H1 (cell line): ENCODE measurements at regions not wholly inside any gene's neighbourhood (a gene's known extent, or its start where the extent isn't known, plus 50 kb on each side); places are given as distances from the start of the nearest gene placed in this dataset.

Experiments used
- CTCF ChIA-PET: fragments of 300-600 bp; sonication (Branson Sonifier 250); formaldehyde crosslinking; loops from one replicate; lab custom pipeline; 2021; ENCODE audit not compliant: partially characterized antibody; lab: Charles Lee
- POLR2A ChIA-PET: fragments of 300-600 bp; sonication (Branson Sonifier 250); formaldehyde crosslinking; loops from one replicate; lab custom pipeline; 2021; ENCODE audit warnings: inconsistent platforms; ENCODE audit not compliant: partially characterized antibody; lab: Charles Lee
- DNase-seq, 2 experiments: peaks; one replicate each; pipeline versions ENCODE4 v3.0.0 to v3.0.0-alpha.2; 2010 to 2022; ENCODE audit warnings: low spot score in 2 of 2, low read depth in 1 of 2, mixed read lengths in 1 of 2
- FAIRE-seq: peaks from 2 replicates; lab custom pipeline; 2011; peaks lifted over from hg19 to GRCh38; lab: Jason Lieb, UNC
- H2AFZ ChIP-seq: 2 replicates; pipeline ENCODE4 v1.8.1; 2012; ENCODE audit warnings: low read length, inconsistent platforms
- H2AK5ac ChIP-seq: 2 replicates; pipeline ENCODE4 v1.6.1; 2013; ENCODE audit warnings: low read depth, low read length
- H2BK120ac ChIP-seq: replicated peaks from 2 replicates; pipeline ENCODE3; 2013; ENCODE audit warnings: low read depth, low read length, inconsistent platforms
- H2BK12ac ChIP-seq: 2 replicates; pipeline ENCODE4 v1.6.1; 2013; ENCODE audit warnings: low read depth, low read length
- H2BK15ac ChIP-seq: 2 replicates; pipeline ENCODE4 v1.6.1; 2013; ENCODE audit warnings: low read length
- H2BK20ac ChIP-seq: 2 replicates; pipeline ENCODE4 v1.6.1; 2013; ENCODE audit warnings: low read length
- H2BK5ac ChIP-seq: 2 replicates; pipeline ENCODE4 v1.6.1; 2013; ENCODE audit warnings: low read depth, low read length
- H3K14ac ChIP-seq: 2 replicates; pipeline ENCODE4 v1.6.1; 2013; ENCODE audit warnings: inconsistent platforms; ENCODE audit not compliant: insufficient read length
- H3K18ac ChIP-seq: 2 replicates; pipeline ENCODE4 v1.6.1; 2013; ENCODE audit warnings: low read length; ENCODE audit errors: extremely low read depth
- H3K23ac ChIP-seq: 2 replicates; pipeline ENCODE4 v1.6.1; 2013; ENCODE audit warnings: inconsistent platforms; ENCODE audit not compliant: insufficient read length
- H3K23me2 ChIP-seq: 2 replicates; pipeline ENCODE4 v1.6.1; 2013; ENCODE audit warnings: low read depth, low read length
- H3K27ac ChIP-seq: 2 replicates; pipeline ENCODE4 v1.6.1; 2011; ENCODE audit warnings: low read depth, low read length, inconsistent platforms
- H3K27me3 ChIP-seq, 4 experiments: replicated peaks in 1 of 4; 1 replicate in 1 of 4; 2 replicates in 3 of 4; pipeline versions ENCODE4 v1.6.1 to v1.8.1; 2011 to 2013; ENCODE audit warnings: low read length in 3 of 4, mild to moderate bottlenecking in 3 of 4, inconsistent platforms in 2 of 4, mixed read lengths in 2 of 4, moderate library complexity in 1 of 4; ENCODE audit not compliant: control insufficient read depth in 3 of 4, insufficient read depth in 3 of 4; ENCODE audit errors: extremely low read depth in 1 of 4
- H3K36me3 ChIP-seq, 4 experiments: 2 replicates each; pipeline versions ENCODE4 v1.6.1 to v1.8.1; 2011 to 2013; ENCODE audit warnings: mild to moderate bottlenecking in 4 of 4, low read length in 3 of 4, moderate library complexity in 2 of 4, control low read depth in 1 of 4, inconsistent platforms in 1 of 4; ENCODE audit not compliant: insufficient read depth in 4 of 4, control insufficient read depth in 2 of 4
- H3K4ac ChIP-seq: replicated peaks from 2 replicates; pipeline ENCODE3; 2013; ENCODE audit warnings: low read length, low read depth, mixed read lengths, inconsistent platforms; ENCODE audit not compliant: insufficient read length
- H3K4me1 ChIP-seq, 4 experiments: replicated peaks in 1 of 4; 1 replicate in 1 of 4; 2 replicates in 3 of 4; pipeline versions ENCODE4 v1.6.1 to v1.8.1; 2011 to 2013; ENCODE audit warnings: low read length in 3 of 4, inconsistent platforms in 2 of 4, mixed read lengths in 1 of 4; ENCODE audit not compliant: insufficient read depth in 4 of 4, control insufficient read depth in 3 of 4
- H3K4me2 ChIP-seq, 2 experiments: 2 replicates each; pipeline versions ENCODE4 v1.6.1 to v1.8.1; 2011 to 2013; ENCODE audit warnings: low read depth in 2 of 2, low read length in 2 of 2, control low read depth in 1 of 2, inconsistent platforms in 1 of 2, mild to moderate bottlenecking in 1 of 2; ENCODE audit not compliant: insufficient read depth in 1 of 2
- H3K4me3 ChIP-seq, 4 experiments: fragments of 200-600, 300-600 bp in 1 of 4; sonication (generic), shearing (Covaris generic), sonication (Bioruptor Twin) in 1 of 4; 2 replicates each; pipeline versions ENCODE4 v1.5.1 to v1.8.1; 2011 to 2016; ENCODE audit warnings: low read length in 4 of 4, low read depth in 3 of 4, control low read depth in 2 of 4, inconsistent platforms in 2 of 4, mild to moderate bottlenecking in 2 of 4, mixed read lengths in 1 of 4, moderate library complexity in 1 of 4; ENCODE audit not compliant: insufficient read depth in 2 of 4; ENCODE audit errors: extremely low read depth in 1 of 4
- H3K56ac ChIP-seq: replicated peaks from 2 replicates; pipeline ENCODE3; 2013; ENCODE audit warnings: low read depth, mild to moderate bottlenecking, mixed read lengths, low read length, inconsistent platforms; ENCODE audit not compliant: insufficient read length
- H3K79me1 ChIP-seq: 2 replicates; pipeline ENCODE4 v1.6.1; 2013; ENCODE audit warnings: low read depth, low read length, control low read depth
- H3K79me2 ChIP-seq, 2 experiments: 2 replicates each; pipeline versions ENCODE4 v1.6.1 to v1.8.1; 2012 to 2013; ENCODE audit warnings: low read length in 2 of 2, mild to moderate bottlenecking in 2 of 2, inconsistent platforms in 1 of 2; ENCODE audit not compliant: insufficient read depth in 2 of 2, control insufficient read depth in 1 of 2
- H3K9ac ChIP-seq, 4 experiments: replicated peaks in 1 of 4; 1 replicate in 1 of 4; 2 replicates in 3 of 4; pipeline versions ENCODE4 v1.6.1 to v1.8.1; 2011 to 2013; ENCODE audit warnings: low read depth in 3 of 4, low read length in 3 of 4, control low read depth in 2 of 4, mild to moderate bottlenecking in 2 of 4, moderate library complexity in 2 of 4, inconsistent platforms in 1 of 4; ENCODE audit errors: extremely low read depth in 1 of 4
- H3K9me3 ChIP-seq, 2 experiments: 2 replicates each; pipeline versions ENCODE4 v1.6.1 to v1.8.1; 2012 to 2013; ENCODE audit warnings: mild to moderate bottlenecking in 2 of 2, moderate library complexity in 2 of 2, control low read depth in 1 of 2, inconsistent platforms in 1 of 2, low read depth in 1 of 2, low read length in 1 of 2, mixed read lengths in 1 of 2; ENCODE audit not compliant: insufficient read depth in 2 of 2
- H4K20me1 ChIP-seq, 2 experiments: replicated peaks in 1 of 2; 2 replicates each; pipeline versions ENCODE3 to v1.8.1; 2011 to 2013; ENCODE audit warnings: inconsistent platforms in 2 of 2, low read length in 2 of 2, mild to moderate bottlenecking in 1 of 2; ENCODE audit not compliant: insufficient read depth in 2 of 2, control insufficient read depth in 1 of 2
- H4K5ac ChIP-seq: 2 replicates; pipeline ENCODE4 v1.6.1; 2013; ENCODE audit warnings: low read length, low read depth, mixed read lengths, inconsistent platforms; ENCODE audit not compliant: insufficient read length
- H4K8ac ChIP-seq: 2 replicates; pipeline ENCODE4 v1.8.0; 2013; ENCODE audit warnings: mild to moderate bottlenecking, moderate library complexity, low read length, inconsistent platforms; ENCODE audit not compliant: insufficient read depth; ENCODE audit errors: extremely low read depth
- H4K91ac ChIP-seq: replicated peaks from 2 replicates; pipeline ENCODE3; 2013; ENCODE audit warnings: low read length, mixed read lengths, inconsistent platforms; ENCODE audit not compliant: insufficient read length
- ASH2L ChIP-seq: fragments of 200-600, 300-600 bp; sonication (generic); IDR thresholded peaks from one replicate; pipeline ENCODE4 v1.7.1; 2017; ENCODE audit warnings: low read length
- WGBS, 2 experiments: shearing (Covaris generic) in 1 of 2; methylation state at CpG; one replicate each; pipeline versions ENCODE4 v1.1.6 to v1.1.7; 2013 to 2015; ENCODE audit warnings: low lambda C conversion rate in 2 of 2, mixed read lengths in 2 of 2, inconsistent platforms in 1 of 2, low coverage in 1 of 2, missing lambda C conversion rate in 1 of 2; ENCODE audit not compliant: insufficient replicate concordance in 2 of 2, insufficient coverage in 1 of 2, insufficient read length in 1 of 2; ENCODE audit errors: extremely low coverage in 1 of 2, missing lambda C conversion rate in 1 of 2; 5-methylcytosine and 5-hydroxymethylcytosine counted together

GRCh38 chr22:48742556-48743343 lies 1084.9 kb downstream of the BRD1 start:
- Histone ChIP-seq H3K4ac (no peak overlapping the region), H4K20me1 (peaks cover 0 to 2% of the 10 kb centered on the region in 2 experiments), H4K5ac (no peak overlapping the region), H3K79me1 (no peaks in the 10 kb centered on the region), H4K91ac (no peak overlapping the region), H2BK120ac (no peak overlapping the region), H2BK5ac (no peak overlapping the region), H3K23ac (no peak overlapping the region), H3K4me3 (no peak overlapping the region), H3K18ac (no peak overlapping the region), H3K9me3 (no peaks in the 10 kb centered on the region), H3K27ac (no peak overlapping the region), H4K8ac (no peak overlapping the region; the same call in 1 of the 2 replicates), H3K36me3 (no peaks in the 10 kb centered on the region), H2BK20ac (no peak overlapping the region), H3K4me1 (no peaks in the 10 kb centered on the region; a peak in 1 of 7 replicates), H3K9ac (no peak overlapping the region), H2AFZ (no peak overlapping the region), H3K4me2 (no peak overlapping the region), H2BK15ac (no peak overlapping the region), H3K14ac (no peak overlapping the region), H3K79me2 (no peaks in the 10 kb centered on the region), H2BK12ac (no peak overlapping the region), H3K27me3 (no peaks in the 10 kb centered on the region), H3K56ac (no peak overlapping the region), H3K23me2 (no peaks in the 10 kb centered on the region), H2AK5ac (no peak overlapping the region)
- DNase-seq (peak in 1 of 2 experiments; percentile 39), FAIRE-seq (no peak)
- POLR2A ChIA-PET, result no interaction called here
- no peak for TF ChIP-seq ASH2L
- WGBS, 2 experiments, result 94% methylated on average over 38 of the region's 39 CpGs; no CpG with 5 or more reads in 1 of the 2 experiments
- CTCF ChIA-PET, result interaction anchor here (0.6 to 1.7 kb wide), 2 partner anchors 40 to 65 kb away, joined by 3 to 4 read pairs; no protein-coding TSS in a partner anchor
